ENCODE measurements at regions not wholly inside any gene's neighbourhood (a gene's known extent, or its start where the extent isn't known, plus 50 kb on each side); places are given as distances from the start of the nearest gene placed in this dataset.

DNA sequence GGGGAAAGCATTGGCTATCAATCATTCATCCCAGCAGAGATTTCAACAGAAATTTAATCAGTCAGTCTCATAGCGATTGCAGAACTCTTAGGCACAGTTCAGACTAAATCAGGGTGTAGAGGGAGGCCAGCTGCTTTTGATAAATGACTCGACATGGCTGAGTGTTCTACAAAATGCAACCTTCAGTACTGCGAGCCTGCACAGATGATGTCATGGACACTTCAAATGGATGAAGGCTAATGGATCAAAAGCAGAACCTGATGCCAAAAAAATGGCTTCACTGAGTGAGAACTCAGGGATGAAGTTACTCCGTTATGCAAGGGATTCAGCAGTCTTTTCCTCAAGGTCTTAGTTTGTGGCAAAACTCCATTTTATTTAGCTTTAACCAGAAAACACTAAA lies 167.3 kb downstream of the DACT1 start:
- 74 to 85% (median 82%) methylated on average over 4 of the region's 4 CpGs for whole genome bisulfite sequencing, 5 donors
- H3K27ac ChIP-seq: no peak overlapping the region
- no peaks in the 10 kb centered on the region for H3K27me3 ChIP-seq (replicated peaks in 1 of 7)
- no peak for DNase-seq
- H3K4me3 ChIP-seq: no peak overlapping the region
- H3K36me3 ChIP-seq: no peaks in the 10 kb centered on the region
- intact Hi-C loops (cut with DNase I; ENCODE audit: low total_unique reads): no loop called here
- no peaks in the 10 kb centered on the region for H3K9me3 ChIP-seq
- TF ChIP-seq POLR2AphosphoS5 (IDR thresholded peaks at IDR 0.05) (no peak), POLR2A (IDR thresholded peaks at IDR 0.05) (no peak)
- H3K4me1 ChIP-seq: no peaks in the 10 kb centered on the region

DNA sequence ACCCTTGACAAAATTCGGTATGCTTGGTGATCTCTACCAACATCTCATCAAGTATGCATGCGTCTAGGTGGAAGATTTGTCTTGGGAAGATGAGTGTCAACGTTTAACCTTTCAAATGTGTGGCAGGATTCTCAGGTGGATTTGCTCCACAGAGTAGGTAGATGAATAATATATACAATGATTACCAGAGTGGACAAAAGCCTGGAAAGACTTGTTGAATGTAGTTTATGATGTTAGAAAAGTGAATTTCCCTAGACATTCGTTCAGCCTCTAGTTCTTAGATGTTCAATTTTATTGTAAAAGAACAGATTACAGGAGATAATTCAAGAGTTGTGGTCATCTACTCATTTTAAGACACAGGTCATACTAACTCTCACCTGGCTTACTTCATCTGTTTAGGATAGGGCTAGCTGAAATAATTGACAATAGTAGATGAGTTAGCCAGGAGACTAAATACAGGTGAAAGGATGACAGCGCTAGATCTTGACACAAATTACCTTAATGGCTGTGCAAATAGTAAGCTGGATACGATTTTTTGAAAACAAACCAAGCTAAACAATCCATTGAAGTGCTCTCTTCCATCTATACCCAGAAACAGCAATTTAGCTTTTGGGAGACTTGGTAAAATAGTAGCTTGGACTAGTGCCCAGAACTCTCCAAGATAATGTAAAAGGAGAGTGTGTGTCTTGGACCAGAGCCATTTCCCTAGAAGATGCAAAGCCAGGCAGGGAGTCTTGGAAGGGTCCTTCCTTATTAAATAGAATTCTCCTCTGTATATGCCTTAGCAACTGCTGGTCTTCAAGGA lies 168.0 kb downstream of the DACT1 start:
- 68 to 82% (median 79%) methylated on average over 6 of the region's 6 CpGs for WGBS, 5 donors
- TF ChIP-seq, protein P1, sequence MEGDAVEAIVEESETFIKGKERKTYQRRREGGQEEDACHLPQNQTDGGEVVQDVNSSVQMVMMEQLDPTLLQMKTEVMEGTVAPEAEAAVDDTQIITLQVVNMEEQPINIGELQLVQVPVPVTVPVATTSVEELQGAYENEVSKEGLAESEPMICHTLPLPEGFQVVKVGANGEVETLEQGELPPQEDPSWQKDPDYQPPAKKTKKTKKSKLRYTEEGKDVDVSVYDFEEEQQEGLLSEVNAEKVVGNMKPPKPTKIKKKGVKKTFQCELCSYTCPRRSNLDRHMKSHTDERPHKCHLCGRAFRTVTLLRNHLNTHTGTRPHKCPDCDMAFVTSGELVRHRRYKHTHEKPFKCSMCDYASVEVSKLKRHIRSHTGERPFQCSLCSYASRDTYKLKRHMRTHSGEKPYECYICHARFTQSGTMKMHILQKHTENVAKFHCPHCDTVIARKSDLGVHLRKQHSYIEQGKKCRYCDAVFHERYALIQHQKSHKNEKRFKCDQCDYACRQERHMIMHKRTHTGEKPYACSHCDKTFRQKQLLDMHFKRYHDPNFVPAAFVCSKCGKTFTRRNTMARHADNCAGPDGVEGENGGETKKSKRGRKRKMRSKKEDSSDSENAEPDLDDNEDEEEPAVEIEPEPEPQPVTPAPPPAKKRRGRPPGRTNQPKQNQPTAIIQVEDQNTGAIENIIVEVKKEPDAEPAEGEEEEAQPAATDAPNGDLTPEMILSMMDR (IDR thresholded peaks at IDR 0.05 in 8 of 11, conservative IDR thresholded peaks at IDR 0.05 in 3 of 11): no peak
- TF ChIP-seq POLR2AphosphoS5 (IDR thresholded peaks at IDR 0.05) (no peak), POLR2A (IDR thresholded peaks at IDR 0.05) (no peak)

GRCh38 chr14:58807191-58807590 lies 169.4 kb downstream of the DACT1 start:
- DNase-seq: no peak
- Histone ChIP-seq H3K27me3 (replicated peaks in 1 of 7) (no peaks in the 10 kb centered on the region), H3K9me3 (no peaks in the 10 kb centered on the region), H3K4me3 (no peak overlapping the region), H3K36me3 (no peaks in the 10 kb centered on the region), H3K27ac (no peak overlapping the region), H3K4me1 (no peaks in the 10 kb centered on the region)
- intact Hi-C loops (cut with DNase I; ENCODE audit: low total_unique reads): no loop called here
- TF ChIP-seq POLR2A (IDR thresholded peaks at IDR 0.05) (no peak), POLR2AphosphoS5 (IDR thresholded peaks at IDR 0.05) (no peak)
- TF ChIP-seq, protein P1 (IDR thresholded peaks at IDR 0.05 in 8 of 11, conservative IDR thresholded peaks at IDR 0.05 in 3 of 11): no peak

More for the DNA sequence above, 168.0 kb downstream of the DACT1 start:
- Histone ChIP-seq H3K27me3 (replicated peaks in 1 of 7) (no peaks in the 10 kb centered on the region), H3K27ac (no peak overlapping the region), H3K36me3 (no peaks in the 10 kb centered on the region), H3K4me3 (no peak overlapping the region), H3K9me3 (no peaks in the 10 kb centered on the region), H3K4me1 (no peaks in the 10 kb centered on the region)
- intact Hi-C loops (cut with DNase I; ENCODE audit: low total_unique reads): no loop called here
- DNase-seq: no peak

- WGBS, 5 donors: 64 to 78% (median 71%) methylated on average over 4 of the region's 4 CpGs
- no peaks in the 10 kb centered on the region for H3K27me3 ChIP-seq (replicated peaks in 1 of 7)
- no peaks in the 10 kb centered on the region for H3K36me3 ChIP-seq
- no peak for DNase-seq
- H3K9me3 ChIP-seq: no peaks in the 10 kb centered on the region
- no peaks in the 10 kb centered on the region for H3K4me1 ChIP-seq
- intact Hi-C loops (cut with DNase I; ENCODE audit: low total_unique reads): no loop called here
- TF ChIP-seq, protein P1 (IDR thresholded peaks at IDR 0.05 in 8 of 11, conservative IDR thresholded peaks at IDR 0.05 in 3 of 11): no peak
- no peak for TF ChIP-seq POLR2AphosphoS5 (IDR thresholded peaks at IDR 0.05)
- TF ChIP-seq POLR2A (IDR thresholded peaks at IDR 0.05): no peak
- no peak overlapping the region for H3K27ac ChIP-seq
- H3K4me3 ChIP-seq: no peak overlapping the region
Measured at GRCh38 chr14:58808828-58809227, 171.1 kb downstream of the DACT1 start.
